NCI-H2227 (cell line): ENCODE measurements at regions not wholly inside any gene's neighbourhood (a gene's known extent, or its start where the extent isn't known, plus 50 kb on each side); places are given as distances from the start of the nearest gene placed in this dataset.
"Not testable (repeated sequence)": the region's sequence is repeated elsewhere in the genome, so short reads cannot be mapped to it uniquely, and the experiment has no call there.

Experiments used
- DNase-seq: peaks from one replicate; lab custom pipeline; 2025; ENCODE audit not compliant: unreplicated experiment; lab: John Stamatoyannopoulos, UW

- DNase-seq: no peak
These were observed 91.6 kb downstream of the FZD1 start for GRCh38 chr7:91355695-91356435.

- no peak for DNase-seq
These were observed 92.7 kb downstream of the FZD1 start for GRCh38 chr7:91356915-91357314.

GRCh38 chr7:91357379-91357778 lies 93.1 kb downstream of the FZD1 start:
- no peak for DNase-seq

DNA sequence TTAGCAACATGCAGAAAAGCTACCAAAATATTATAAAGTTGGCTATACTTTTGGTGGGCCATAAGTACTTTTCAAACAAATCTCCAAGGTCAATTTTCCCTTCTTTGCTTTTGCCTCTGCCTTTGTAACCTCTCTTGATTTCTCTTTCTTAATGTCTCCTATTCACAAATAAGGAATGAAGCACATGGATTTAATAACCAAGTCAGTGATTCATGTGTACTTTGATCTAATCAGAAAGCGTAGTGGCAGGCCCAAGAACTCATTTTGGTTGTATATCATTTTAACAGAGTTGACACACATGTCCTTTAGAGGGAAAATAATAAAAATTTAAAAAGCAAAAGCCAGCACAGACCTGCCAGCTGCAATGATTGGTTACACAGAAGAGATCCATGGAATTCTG lies 93.7 kb downstream of the FZD1 start:
- DNase-seq: no peak

DNA sequence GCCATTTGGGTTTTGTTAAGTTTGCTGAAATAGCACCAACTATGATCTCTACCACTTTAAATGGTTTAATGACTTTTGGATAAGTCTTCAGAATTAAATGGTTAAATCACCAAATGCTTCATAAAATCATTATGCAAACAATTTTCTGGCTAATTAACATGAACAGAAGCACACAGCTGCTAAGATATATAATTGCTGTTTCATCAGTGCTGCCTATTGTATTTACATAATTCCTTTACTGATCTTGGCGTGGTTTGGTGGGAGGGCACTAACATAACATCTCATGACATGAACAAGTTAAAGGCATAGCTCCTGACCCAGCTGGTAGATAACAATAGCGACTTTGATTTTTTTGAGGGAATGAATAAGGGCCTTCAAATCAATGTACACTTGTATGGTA lies 94.1 kb downstream of the FZD1 start:
- DNase-seq: no peak

- not testable (repeated sequence) for DNase-seq
These were observed 100.9 kb downstream of the FZD1 start for GRCh38 chr7:91365097-91365496.

DNA sequence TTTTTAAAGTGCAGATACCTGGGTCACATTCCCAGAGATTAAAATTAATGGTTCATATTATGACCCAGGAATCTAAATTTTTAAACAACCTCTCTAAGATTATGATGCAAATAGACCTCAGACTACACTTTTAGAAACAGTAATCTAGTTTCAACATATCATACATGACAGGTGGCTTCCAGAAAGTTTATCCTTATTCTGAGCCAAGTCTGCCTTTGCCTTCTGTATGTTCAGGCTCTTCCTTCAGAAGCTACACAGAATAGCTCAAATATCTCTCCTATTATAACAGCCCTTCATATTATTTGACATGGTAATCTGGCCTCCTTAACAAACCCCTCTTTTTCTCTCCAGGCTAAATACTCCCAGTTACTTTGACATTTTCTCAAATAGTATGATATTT lies 101.9 kb downstream of the FZD1 start:
- DNase-seq: no peak

- no peak for DNase-seq
These were observed 103.8 kb downstream of the FZD1 start for GRCh38 chr7:91367812-91368578.

DNA sequence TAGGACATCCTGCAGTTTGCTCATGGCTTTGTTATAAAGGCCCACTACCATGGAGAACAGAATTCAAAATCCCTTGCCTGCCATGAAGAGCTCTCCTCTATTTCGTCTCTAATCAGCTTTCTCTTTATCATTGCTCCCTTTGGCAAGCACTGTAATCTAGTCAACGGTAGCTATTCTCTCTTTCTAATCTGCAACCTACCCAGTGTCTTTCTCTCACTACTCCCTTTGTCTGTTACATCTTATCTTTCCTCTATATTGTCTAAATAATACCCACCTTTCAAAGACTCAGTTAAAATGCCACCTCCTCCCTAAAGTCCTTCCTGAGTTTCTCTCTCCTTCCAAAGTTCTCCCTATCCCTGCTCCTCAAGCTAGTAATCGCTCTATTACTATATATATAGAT lies 108.1 kb downstream of the FZD1 start:
- DNase-seq: no peak

DNA sequence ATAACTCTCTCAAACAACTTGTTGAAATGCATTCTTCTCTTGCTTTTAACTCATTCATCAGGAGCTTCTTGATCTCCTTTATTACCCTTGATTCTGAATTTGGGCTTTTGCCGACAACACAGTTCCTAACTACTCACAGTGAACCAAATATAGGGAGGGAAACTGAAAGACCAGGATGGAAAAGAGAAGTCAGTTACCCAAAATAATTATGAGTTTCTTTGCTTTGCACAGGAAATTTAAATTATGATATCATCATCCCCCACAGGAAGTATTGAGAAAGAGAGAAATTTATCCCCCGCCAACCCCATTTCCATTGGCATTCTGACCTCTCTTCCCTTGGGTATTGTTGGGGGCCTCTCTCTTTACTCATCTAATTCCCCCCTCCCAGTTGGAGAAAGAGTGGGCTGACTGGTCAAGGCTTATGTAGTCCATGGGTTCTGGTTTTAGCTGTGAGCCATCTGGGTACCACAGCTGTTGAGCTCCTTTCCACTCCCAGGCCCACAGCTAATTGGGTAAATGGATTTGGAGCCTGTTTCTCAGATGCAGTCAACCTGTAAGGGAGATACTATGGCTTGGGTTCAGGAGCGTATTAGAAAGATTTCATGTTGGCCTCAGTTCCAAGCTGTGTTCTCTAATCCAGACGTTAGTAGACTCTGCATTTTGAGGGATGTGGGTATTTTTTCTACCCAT lies 109.0 kb downstream of the FZD1 start:
- no peak for DNase-seq

- no peak for DNase-seq
These were observed 110.2 kb downstream of the FZD1 start for GRCh38 chr7:91374321-91374989.

- DNase-seq: no peak
These were observed 111.1 kb downstream of the FZD1 start for GRCh38 chr7:91375378-91375777.

DNA sequence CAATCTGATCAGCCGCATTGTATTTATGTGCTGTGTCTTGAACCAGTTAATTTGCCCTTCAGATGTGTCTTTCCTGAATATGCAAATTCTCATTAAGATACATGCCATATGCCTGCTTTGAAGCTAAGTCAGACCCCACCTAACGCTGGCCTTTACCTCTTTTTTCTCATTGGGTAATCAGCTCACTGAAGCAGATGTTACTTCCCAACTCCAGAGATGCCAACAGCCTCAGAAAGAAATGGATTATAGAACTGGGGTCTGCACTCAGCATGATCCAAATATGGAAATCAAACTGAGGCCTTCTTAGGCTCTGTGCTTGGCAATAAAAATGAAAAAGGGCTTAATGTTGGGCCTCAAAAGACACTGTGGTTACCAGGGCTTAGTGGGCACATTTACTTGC lies 113.9 kb downstream of the FZD1 start:
- no peak for DNase-seq

- DNase-seq: no peak
These were observed 115.0 kb downstream of the FZD1 start for GRCh38 chr7:91379236-91379635.

DNA sequence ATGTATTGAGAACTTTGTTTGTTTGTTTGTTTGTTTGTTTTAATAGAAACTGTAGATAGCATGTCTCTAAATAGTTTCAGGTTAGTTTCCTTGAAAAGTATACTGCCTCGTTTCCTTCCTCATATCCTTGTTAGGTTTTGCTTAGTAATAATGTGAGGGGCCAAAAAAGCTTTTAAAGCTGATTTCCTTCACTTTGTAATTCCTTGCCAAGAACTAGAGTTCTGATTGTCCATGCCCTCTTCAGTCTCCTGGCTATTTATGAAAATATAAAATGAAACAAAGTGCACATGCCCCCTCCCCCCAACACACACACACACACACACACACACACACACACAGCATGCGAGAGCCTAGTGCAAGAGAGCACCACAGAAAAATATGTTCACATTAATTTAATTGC lies 115.8 kb downstream of the FZD1 start:
- DNase-seq: no peak

GRCh38 chr7:91383053-91383904 lies 119.0 kb downstream of the FZD1 start:
- DNase-seq: no peak

DNA sequence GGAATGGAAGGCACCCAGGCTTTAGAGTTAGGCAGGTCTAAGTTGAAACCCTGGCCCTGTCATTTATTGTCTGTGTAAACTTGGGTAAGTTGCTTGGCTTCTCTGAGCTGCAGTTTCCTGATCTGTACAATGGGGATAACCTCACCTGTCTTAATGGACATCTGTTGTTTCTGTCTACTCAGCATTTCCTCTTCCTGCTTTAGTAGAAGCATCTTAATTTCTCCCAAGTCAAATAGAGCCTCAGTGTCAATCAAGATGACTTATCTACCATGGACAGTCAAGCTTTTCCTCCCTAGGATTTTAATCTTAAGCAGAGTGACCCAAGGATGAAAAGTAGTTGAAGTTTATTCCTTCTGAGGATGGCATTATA lies 119.7 kb downstream of the FZD1 start:
- DNase-seq: no peak

GRCh38 chr7:91394757-91395156 lies 130.5 kb downstream of the FZD1 start:
- not testable (repeated sequence) for DNase-seq

GRCh38 chr7:91395313-91395712 lies 131.1 kb downstream of the FZD1 start:
- DNase-seq: not testable (repeated sequence)

- no peak for DNase-seq
These were observed 132.9 kb downstream of the FZD1 start for GRCh38 chr7:91397096-91397495.

DNA sequence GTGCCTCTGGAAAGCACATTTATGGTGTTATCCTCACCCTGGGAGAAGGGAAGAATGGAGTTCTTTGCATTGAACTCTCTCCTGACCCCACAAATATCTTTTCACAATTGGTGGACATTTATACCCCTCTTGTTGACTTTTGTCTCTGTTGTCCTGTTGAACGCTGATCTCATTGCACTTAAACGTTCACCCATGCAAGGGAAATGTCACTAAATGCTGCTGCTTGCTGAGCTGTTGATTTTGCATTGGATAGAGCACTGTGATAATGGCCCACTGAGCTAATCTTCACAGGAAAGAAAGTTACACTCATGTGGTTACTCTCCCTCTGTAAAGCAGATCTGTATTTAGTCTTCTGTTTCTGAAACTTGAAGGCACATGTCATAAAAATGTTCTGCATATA lies 133.4 kb downstream of the FZD1 start:
- DNase-seq: no peak
